Left lung (tissue), 4 donors: ENCODE measurements at regions not wholly inside any gene's neighbourhood (a gene's known extent, or its start where the extent isn't known, plus 50 kb on each side); places are given as distances from the start of the nearest gene placed in this dataset.

Experiments
- ATAC-seq: fragments of 200-7000 bp; cut with Tn5 transposase; one replicate; pipeline ENCODE4 v1.9.1; 2020; ENCODE audit warnings: moderate library complexity
- DNase-seq, 4 donors: peaks; one replicate each; pipeline ENCODE4 v3.0.0-alpha.2; 2013 to 2020
- H3K27ac ChIP-seq, 2 donors: fragments of 200-600 bp; sonication (generic) in 1 of 2; one replicate each; pipeline versions ENCODE4 v1.5.0 to v1.8.0; 2020 to 2021
- H3K27me3 ChIP-seq, 2 donors: fragments of 200-600 bp; sonication (generic) in 1 of 2; one replicate each; pipeline versions ENCODE4 v1.5.0 to v1.8.0; 2020 to 2021
- H3K36me3 ChIP-seq, 2 donors: fragments of 200-600 bp; sonication (generic) in 1 of 2; one replicate each; pipeline versions ENCODE4 v1.5.0 to v1.8.0; 2020 to 2021
- H3K4me1 ChIP-seq, 2 donors: fragments of 200-600 bp; one replicate each; pipeline ENCODE4 v1.8.0; 2021
- H3K4me3 ChIP-seq, 2 donors: fragments of 200-600 bp; sonication (generic) in 1 of 2; one replicate each; pipeline versions ENCODE4 v1.5.0 to v1.8.0; 2020 to 2021; ENCODE audit warnings: mild to moderate bottlenecking in 1 of 2
- H3K9me3 ChIP-seq, 2 donors: fragments of 200-600 bp; sonication (generic) in 1 of 2; one replicate each; pipeline versions ENCODE4 v1.5.0 to v1.8.0; 2020 to 2021
- CTCF ChIP-seq, 2 donors: fragments of 200-600 bp; sonication (generic) in 1 of 2; IDR thresholded peaks; one replicate each; pipeline versions ENCODE4 v1.5.0 to v1.8.0; 2021; ENCODE audit warnings: antibody characterized with exemption in 2 of 2
- intact Hi-C, 2 donors: fragments of 100-400 bp; cut with DNase I; formaldehyde crosslinking; loops; one replicate each; pipeline versions ENCODE4 v1.11.2 to v1.14.2; 2022
- donor health status: DM: no; HTN: yes; CAD: no.
- donor health status: DM: no; HTN: no; CAD: no.

- H3K27me3 ChIP-seq, result no peaks in the 10 kb centered on the region
- H3K27ac ChIP-seq, result no peak overlapping the region
- ATAC-seq (no peak), DNase-seq (no peak)
- H3K36me3 ChIP-seq, result no peaks in the 10 kb centered on the region
- intact Hi-C loops, result no loop called here
- no peak for TF ChIP-seq CTCF (IDR thresholded peaks at IDR 0.05)
- H3K4me1 ChIP-seq, result no peaks in the 10 kb centered on the region
- H3K4me3 ChIP-seq, result no peak overlapping the region
- H3K9me3 ChIP-seq, result no peaks in the 10 kb centered on the region
These were observed 165.5 kb upstream of the ESRRG start for GRCh38 chr1:216888731-216889130.

GRCh38 chr1:216887032-216887431, 163.8 kb upstream of the ESRRG start:
- no peak overlapping the region for H3K4me3 ChIP-seq
- H3K9me3 ChIP-seq, result no peaks in the 10 kb centered on the region
- no peak overlapping the region for H3K27ac ChIP-seq
- no peaks in the 10 kb centered on the region for H3K36me3 ChIP-seq
- intact Hi-C loops, result no loop called here
- H3K4me1 ChIP-seq, result no peaks in the 10 kb centered on the region
- ATAC-seq (no peak), DNase-seq (no peak)
- TF ChIP-seq CTCF (IDR thresholded peaks at IDR 0.05), result no peak
- no peaks in the 10 kb centered on the region for H3K27me3 ChIP-seq

GRCh38 chr1:216884614-216885229, 161.5 kb upstream of the ESRRG start:
- Histone ChIP-seq H3K4me3 (no peak overlapping the region), H3K27ac (no peak overlapping the region), H3K27me3 (no peaks in the 10 kb centered on the region), H3K4me1 (no peaks in the 10 kb centered on the region), H3K9me3 (no peaks in the 10 kb centered on the region), H3K36me3 (no peaks in the 10 kb centered on the region)
- ATAC-seq (no peak), DNase-seq (no peak)
- intact Hi-C loops, result no loop called here
- no peak for TF ChIP-seq CTCF (IDR thresholded peaks at IDR 0.05)

- no peaks in the 10 kb centered on the region for H3K9me3 ChIP-seq
- no peaks in the 10 kb centered on the region for H3K4me1 ChIP-seq
- H3K27ac ChIP-seq, result no peak overlapping the region
- intact Hi-C loops, result no loop called here
- no peak overlapping the region for H3K4me3 ChIP-seq
- H3K36me3 ChIP-seq, result no peaks in the 10 kb centered on the region
- DNase-seq, result no peak
- no peak for ATAC-seq
- no peaks in the 10 kb centered on the region for H3K27me3 ChIP-seq
- TF ChIP-seq CTCF (IDR thresholded peaks at IDR 0.05), result no peak
These were observed 160.3 kb upstream of the ESRRG start for GRCh38 chr1:216883518-216883917.

- H3K36me3 ChIP-seq, result no peaks in the 10 kb centered on the region
- DNase-seq, result no peak
- intact Hi-C loops, result no loop called here
- H3K27me3 ChIP-seq, result no peaks in the 10 kb centered on the region
- no peak overlapping the region for H3K4me3 ChIP-seq
- no peak for ATAC-seq
- TF ChIP-seq CTCF (IDR thresholded peaks at IDR 0.05), result no peak
- H3K4me1 ChIP-seq, result no peaks in the 10 kb centered on the region
- H3K27ac ChIP-seq, result no peak overlapping the region
- no peaks in the 10 kb centered on the region for H3K9me3 ChIP-seq
These were observed 158.5 kb upstream of the ESRRG start for GRCh38 chr1:216881695-216882094.
